ENCODE measurements at regions not wholly inside any gene's neighbourhood (a gene's known extent, or its start where the extent isn't known, plus 50 kb on each side); places are given as distances from the start of the nearest gene placed in this dataset.

DNA sequence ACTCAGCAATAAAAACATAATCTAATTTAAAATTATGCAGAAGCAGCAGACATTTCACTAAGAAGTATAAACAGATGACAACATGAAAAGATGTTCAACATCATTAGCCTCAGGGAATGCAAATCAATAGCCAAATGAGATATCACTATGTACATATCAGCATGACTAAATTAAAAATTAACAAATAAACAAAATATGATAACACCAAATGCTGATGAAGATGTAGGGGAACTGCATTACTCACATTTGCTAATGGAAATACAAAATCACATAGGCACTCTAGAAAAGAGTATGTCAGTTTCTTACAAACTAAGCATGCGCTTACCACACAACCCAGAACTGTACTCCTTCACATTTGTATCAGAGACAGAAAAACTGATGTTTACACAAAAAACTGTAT is 487.2 kb upstream of the REG3G start:
- in situ Hi-C loops (cut with HindIII; ENCODE audit: extremely low pct_ligation_motif_present, low pct_unique_long_range_greater_than_20kb): no loop called here
- CTCF ChIA-PET (ENCODE audit: low intra/inter-chr PET ratio, low total read pairs): no interaction called here
- FAIRE-seq (no peak), DNase-seq (ENCODE audit: low spot score) (no peak), ATAC-seq (no peak)
- no TSS peak for BruUV-seq (replicated peaks)
- H3K27ac ChIP-seq (ENCODE audit: extremely low read length, insufficient read depth, low read length): no peak overlapping the region
- no peak overlapping the region for H2AFZ ChIP-seq (ENCODE audit: low read length)
- H3K4me1 ChIP-seq (ENCODE audit: insufficient read depth, low read length): peaks cover 66% of the 10 kb centered on the region
- peak overlapping the region; percentile 11 to 93 (median 31); a peak in 4 of 6 replicates for H3K4me3 ChIP-seq (replicated peaks in 1 of 3; ENCODE audit: insufficient read depth in 1 of 3, low read depth in 2 of 3, low read length in 3 of 3)
- peaks cover 20% of the 10 kb centered on the region for H4K20me1 ChIP-seq (ENCODE audit: insufficient read depth, low read length)
- no peak overlapping the region for H3K9ac ChIP-seq (ENCODE audit: insufficient read depth, low read depth, low read length)
- 100% methylated on average over 1 of the region's 1 CpG for WGBS (ENCODE audit: low lambda C conversion rate)
- TF ChIP-seq, protein P1, sequence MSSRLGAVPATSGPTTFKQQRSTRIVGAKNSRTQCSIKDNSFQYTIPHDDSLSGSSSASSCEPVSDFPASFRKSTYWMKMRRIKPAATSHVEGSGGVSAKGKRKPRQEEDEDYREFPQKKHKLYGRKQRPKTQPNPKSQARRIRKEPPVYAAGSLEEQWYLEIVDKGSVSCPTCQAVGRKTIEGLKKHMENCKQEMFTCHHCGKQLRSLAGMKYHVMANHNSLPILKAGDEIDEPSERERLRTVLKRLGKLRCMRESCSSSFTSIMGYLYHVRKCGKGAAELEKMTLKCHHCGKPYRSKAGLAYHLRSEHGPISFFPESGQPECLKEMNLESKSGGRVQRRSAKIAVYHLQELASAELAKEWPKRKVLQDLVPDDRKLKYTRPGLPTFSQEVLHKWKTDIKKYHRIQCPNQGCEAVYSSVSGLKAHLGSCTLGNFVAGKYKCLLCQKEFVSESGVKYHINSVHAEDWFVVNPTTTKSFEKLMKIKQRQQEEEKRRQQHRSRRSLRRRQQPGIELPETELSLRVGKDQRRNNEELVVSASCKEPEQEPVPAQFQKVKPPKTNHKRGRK (CRISPR knock-in tag; IDR thresholded peaks at IDR 0.05): no peak
- POLR2A ChIA-PET: no interaction called here
- H3K79me2 ChIP-seq (ENCODE audit: insufficient read depth, low read length): peaks cover 82% of the 10 kb centered on the region
- intact Hi-C loops (cut with micrococcal nuclease; ENCODE audit: unreplicated experiment): no loop called here
- H3K27me3 ChIP-seq (ENCODE audit: control insufficient read depth in 1 of 2, insufficient read depth in 2 of 2, low read length in 2 of 2): no peaks in the 10 kb centered on the region; a peak in 1 of 5 replicates
- H3K4me2 ChIP-seq (ENCODE audit: low read depth, low read length): peak overlapping the region; percentile 80
- no peaks in the 10 kb centered on the region for H3K9me3 ChIP-seq (ENCODE audit: low read length)
- no peaks in the 10 kb centered on the region; a peak in 1 of 5 replicates for H3K36me3 ChIP-seq (replicated peaks in 1 of 2; ENCODE audit: control insufficient read depth in 1 of 2, insufficient read depth in 2 of 2, low read length in 2 of 2)

DNA sequence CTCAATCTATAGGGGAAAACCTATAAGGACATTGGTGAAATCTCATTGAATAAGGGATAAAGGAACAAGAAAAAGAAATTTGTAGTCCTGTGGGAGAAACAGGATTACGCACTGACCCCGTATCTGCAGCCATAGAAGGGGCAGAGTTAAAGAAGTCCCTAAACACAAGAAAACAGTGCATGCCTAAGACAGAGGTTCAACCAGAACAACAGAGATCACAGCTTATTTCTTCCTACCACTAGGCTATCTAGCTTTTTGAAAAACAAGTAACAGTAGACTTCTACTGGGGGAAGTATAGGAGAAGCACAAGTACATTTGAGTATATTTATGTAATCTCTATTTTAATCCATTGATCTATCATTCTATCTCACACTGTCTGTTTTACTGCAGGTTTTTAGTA is 485.2 kb upstream of the REG3G start:
- no peak for FAIRE-seq
- Histone ChIP-seq H3K36me3 (replicated peaks in 1 of 2; ENCODE audit: control insufficient read depth in 1 of 2, insufficient read depth in 2 of 2, low read length in 2 of 2) (no peaks in the 10 kb centered on the region), H2AFZ (ENCODE audit: low read length) (no peak overlapping the region), H3K79me2 (ENCODE audit: insufficient read depth, low read length) (peaks cover 63% of the 10 kb centered on the region), H3K27me3 (ENCODE audit: control insufficient read depth in 1 of 2, insufficient read depth in 2 of 2, low read length in 2 of 2) (no peaks in the 10 kb centered on the region; a peak in 1 of 5 replicates), H3K4me3 (replicated peaks in 1 of 3; ENCODE audit: insufficient read depth in 1 of 3, low read depth in 2 of 3, low read length in 3 of 3) (peak overlapping the region; percentile 83 to 93 (median 83); a peak in 5 of 6 replicates), H3K4me2 (ENCODE audit: low read depth, low read length) (peak overlapping the region; percentile 80), H3K4me1 (ENCODE audit: insufficient read depth, low read length) (peaks cover 57% of the 10 kb centered on the region), H3K27ac (ENCODE audit: extremely low read length, insufficient read depth, low read length) (peak overlapping the region; percentile 98), H3K9ac (ENCODE audit: insufficient read depth, low read depth, low read length) (peak overlapping the region; percentile 97), H4K20me1 (ENCODE audit: insufficient read depth, low read length) (peaks cover 6% of the 10 kb centered on the region; the same call in 1 of the 2 replicates), H3K9me3 (ENCODE audit: low read length) (no peaks in the 10 kb centered on the region)
- intact Hi-C loops (cut with micrococcal nuclease; ENCODE audit: unreplicated experiment) (loop anchor here (2.0 to 5.0 kb wide), 3 partner anchors 188 to 1588 kb away; no protein-coding TSS in a partner anchor), in situ Hi-C loops (cut with HindIII; ENCODE audit: extremely low pct_ligation_motif_present, low pct_unique_long_range_greater_than_20kb) (loop anchor here (10.0 kb wide), 1 partner anchor 555 kb away; no protein-coding TSS in a partner anchor)
- ChIA-PET POLR2A (no interaction called here), CTCF (ENCODE audit: low intra/inter-chr PET ratio, low total read pairs) (no interaction called here)
- no peak for DNase-seq (ENCODE audit: low spot score)
- no peak for ATAC-seq
- BruUV-seq (replicated peaks): no TSS peak
- 9% methylated on average over 2 of the region's 2 CpGs for WGBS (ENCODE audit: low lambda C conversion rate)
- no peak for TF ChIP-seq SRSF9 (IDR thresholded peaks at IDR 0.05; ENCODE audit: borderline replicate concordance, insufficient read depth, low read depth, low read length, poor library complexity, severe bottlenecking)
- no peak for TF ChIP-seq MAF1 (CRISPR knock-in tag; IDR thresholded peaks at IDR 0.05; ENCODE audit: borderline replicate concordance)
- no peak for TF ChIP-seq SP140L (CRISPR knock-in tag; IDR thresholded peaks at IDR 0.05; ENCODE audit: borderline replicate concordance)
- no peak for TF ChIP-seq EEA1 (CRISPR knock-in tag; IDR thresholded peaks at IDR 0.05; ENCODE audit: borderline replicate concordance)
- TF ChIP-seq ZKSCAN5 (CRISPR knock-in tag; IDR thresholded peaks at IDR 0.05): no peak
- TF ChIP-seq BCL6 (CRISPR knock-in tag; IDR thresholded peaks at IDR 0.05): no peak
- TF ChIP-seq MIER3 (CRISPR knock-in tag; IDR thresholded peaks at IDR 0.05; ENCODE audit: borderline replicate concordance): no peak
- no peak for TF ChIP-seq ZNF354B (CRISPR knock-in tag; IDR thresholded peaks at IDR 0.05)
- TF ChIP-seq ZC3H4 (CRISPR knock-in tag; IDR thresholded peaks at IDR 0.05; ENCODE audit: borderline replicate concordance): 0 out of 2 replicates have a peak, but pooled peaks have one; percentile 51
- TF ChIP-seq ZNF629 (CRISPR knock-in tag; conservative IDR thresholded peaks at IDR 0.05): no peak
- no peak for TF ChIP-seq TGIF2 (CRISPR knock-in tag; IDR thresholded peaks at IDR 0.05)
- TF ChIP-seq, protein P2, sequence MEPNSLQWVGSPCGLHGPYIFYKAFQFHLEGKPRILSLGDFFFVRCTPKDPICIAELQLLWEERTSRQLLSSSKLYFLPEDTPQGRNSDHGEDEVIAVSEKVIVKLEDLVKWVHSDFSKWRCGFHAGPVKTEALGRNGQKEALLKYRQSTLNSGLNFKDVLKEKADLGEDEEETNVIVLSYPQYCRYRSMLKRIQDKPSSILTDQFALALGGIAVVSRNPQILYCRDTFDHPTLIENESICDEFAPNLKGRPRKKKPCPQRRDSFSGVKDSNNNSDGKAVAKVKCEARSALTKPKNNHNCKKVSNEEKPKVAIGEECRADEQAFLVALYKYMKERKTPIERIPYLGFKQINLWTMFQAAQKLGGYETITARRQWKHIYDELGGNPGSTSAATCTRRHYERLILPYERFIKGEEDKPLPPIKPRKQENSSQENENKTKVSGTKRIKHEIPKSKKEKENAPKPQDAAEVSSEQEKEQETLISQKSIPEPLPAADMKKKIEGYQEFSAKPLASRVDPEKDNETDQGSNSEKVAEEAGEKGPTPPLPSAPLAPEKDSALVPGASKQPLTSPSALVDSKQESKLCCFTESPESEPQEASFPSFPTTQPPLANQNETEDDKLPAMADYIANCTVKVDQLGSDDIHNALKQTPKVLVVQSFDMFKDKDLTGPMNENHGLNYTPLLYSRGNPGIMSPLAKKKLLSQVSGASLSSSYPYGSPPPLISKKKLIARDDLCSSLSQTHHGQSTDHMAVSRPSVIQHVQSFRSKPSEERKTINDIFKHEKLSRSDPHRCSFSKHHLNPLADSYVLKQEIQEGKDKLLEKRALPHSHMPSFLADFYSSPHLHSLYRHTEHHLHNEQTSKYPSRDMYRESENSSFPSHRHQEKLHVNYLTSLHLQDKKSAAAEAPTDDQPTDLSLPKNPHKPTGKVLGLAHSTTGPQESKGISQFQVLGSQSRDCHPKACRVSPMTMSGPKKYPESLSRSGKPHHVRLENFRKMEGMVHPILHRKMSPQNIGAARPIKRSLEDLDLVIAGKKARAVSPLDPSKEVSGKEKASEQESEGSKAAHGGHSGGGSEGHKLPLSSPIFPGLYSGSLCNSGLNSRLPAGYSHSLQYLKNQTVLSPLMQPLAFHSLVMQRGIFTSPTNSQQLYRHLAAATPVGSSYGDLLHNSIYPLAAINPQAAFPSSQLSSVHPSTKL (CRISPR knock-in tag; IDR thresholded peaks at IDR 0.05): no peak
- TF ChIP-seq ZNF75D (CRISPR knock-in tag; IDR thresholded peaks at IDR 0.05; ENCODE audit: borderline replicate concordance): no peak

Data from HepG2 (cell line).